ENCODE measurements at regions not wholly inside any gene's neighbourhood (a gene's known extent, or its start where the extent isn't known, plus 50 kb on each side); places are given as distances from the start of the nearest gene placed in this dataset.

- TF ChIP-seq, protein P1, sequence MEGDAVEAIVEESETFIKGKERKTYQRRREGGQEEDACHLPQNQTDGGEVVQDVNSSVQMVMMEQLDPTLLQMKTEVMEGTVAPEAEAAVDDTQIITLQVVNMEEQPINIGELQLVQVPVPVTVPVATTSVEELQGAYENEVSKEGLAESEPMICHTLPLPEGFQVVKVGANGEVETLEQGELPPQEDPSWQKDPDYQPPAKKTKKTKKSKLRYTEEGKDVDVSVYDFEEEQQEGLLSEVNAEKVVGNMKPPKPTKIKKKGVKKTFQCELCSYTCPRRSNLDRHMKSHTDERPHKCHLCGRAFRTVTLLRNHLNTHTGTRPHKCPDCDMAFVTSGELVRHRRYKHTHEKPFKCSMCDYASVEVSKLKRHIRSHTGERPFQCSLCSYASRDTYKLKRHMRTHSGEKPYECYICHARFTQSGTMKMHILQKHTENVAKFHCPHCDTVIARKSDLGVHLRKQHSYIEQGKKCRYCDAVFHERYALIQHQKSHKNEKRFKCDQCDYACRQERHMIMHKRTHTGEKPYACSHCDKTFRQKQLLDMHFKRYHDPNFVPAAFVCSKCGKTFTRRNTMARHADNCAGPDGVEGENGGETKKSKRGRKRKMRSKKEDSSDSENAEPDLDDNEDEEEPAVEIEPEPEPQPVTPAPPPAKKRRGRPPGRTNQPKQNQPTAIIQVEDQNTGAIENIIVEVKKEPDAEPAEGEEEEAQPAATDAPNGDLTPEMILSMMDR (conservative IDR thresholded peaks at IDR 0.05; ENCODE audit: low read depth, low read length), result no peak
- no peak for TF ChIP-seq POLR2A (IDR thresholded peaks at IDR 0.05; ENCODE audit: low read depth, low read length)
- no peak for TF ChIP-seq FOS (IDR thresholded peaks at IDR 0.05; ENCODE audit: low read depth, low read length)
- no peak for TF ChIP-seq MAFK (IDR thresholded peaks at IDR 0.05; ENCODE audit: low read depth, low read length)
- TF ChIP-seq MXI1 (IDR thresholded peaks at IDR 0.05; ENCODE audit: borderline replicate concordance, low read depth, low read length), result no peak
- TF ChIP-seq BHLHE40 (IDR thresholded peaks at IDR 0.05; ENCODE audit: low read depth, low read length), result no peak
- TF ChIP-seq RFX5 (IDR thresholded peaks at IDR 0.05; ENCODE audit: low read depth, low read length), result no peak
- TF ChIP-seq SMC3 (IDR thresholded peaks at IDR 0.05; ENCODE audit: low read depth, low read length), result no peak
- TF ChIP-seq, protein P2, sequence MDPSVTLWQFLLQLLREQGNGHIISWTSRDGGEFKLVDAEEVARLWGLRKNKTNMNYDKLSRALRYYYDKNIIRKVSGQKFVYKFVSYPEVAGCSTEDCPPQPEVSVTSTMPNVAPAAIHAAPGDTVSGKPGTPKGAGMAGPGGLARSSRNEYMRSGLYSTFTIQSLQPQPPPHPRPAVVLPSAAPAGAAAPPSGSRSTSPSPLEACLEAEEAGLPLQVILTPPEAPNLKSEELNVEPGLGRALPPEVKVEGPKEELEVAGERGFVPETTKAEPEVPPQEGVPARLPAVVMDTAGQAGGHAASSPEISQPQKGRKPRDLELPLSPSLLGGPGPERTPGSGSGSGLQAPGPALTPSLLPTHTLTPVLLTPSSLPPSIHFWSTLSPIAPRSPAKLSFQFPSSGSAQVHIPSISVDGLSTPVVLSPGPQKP (IDR thresholded peaks at IDR 0.05; ENCODE audit: borderline replicate concordance, low read depth, low read length), result no peak
- TF ChIP-seq CEBPB (IDR thresholded peaks at IDR 0.05; ENCODE audit: low read depth, low read length), result no peak
- no peak for TF ChIP-seq RAD21 (IDR thresholded peaks at IDR 0.05; ENCODE audit: low read length)
- no peak for TF ChIP-seq USF2 (IDR thresholded peaks at IDR 0.05; ENCODE audit: low read depth, low read length)
- TF ChIP-seq NFE2L2 (IDR thresholded peaks at IDR 0.05; ENCODE audit: low read depth, low read length), result no peak
- no peak for TF ChIP-seq CHD1 (IDR thresholded peaks at IDR 0.05; ENCODE audit: low read depth, low read length)
Measured at GRCh38 chr16:73732681-73733080, 563.9 kb upstream of the PSMD7 start.
